ENCODE measurements at regions not wholly inside any gene's neighbourhood (a gene's known extent, or its start where the extent isn't known, plus 50 kb on each side); places are given as distances from the start of the nearest gene placed in this dataset.
A peak's percentile ranks its signal among the peaks of the same experiment; 100 is the strongest.

DNA sequence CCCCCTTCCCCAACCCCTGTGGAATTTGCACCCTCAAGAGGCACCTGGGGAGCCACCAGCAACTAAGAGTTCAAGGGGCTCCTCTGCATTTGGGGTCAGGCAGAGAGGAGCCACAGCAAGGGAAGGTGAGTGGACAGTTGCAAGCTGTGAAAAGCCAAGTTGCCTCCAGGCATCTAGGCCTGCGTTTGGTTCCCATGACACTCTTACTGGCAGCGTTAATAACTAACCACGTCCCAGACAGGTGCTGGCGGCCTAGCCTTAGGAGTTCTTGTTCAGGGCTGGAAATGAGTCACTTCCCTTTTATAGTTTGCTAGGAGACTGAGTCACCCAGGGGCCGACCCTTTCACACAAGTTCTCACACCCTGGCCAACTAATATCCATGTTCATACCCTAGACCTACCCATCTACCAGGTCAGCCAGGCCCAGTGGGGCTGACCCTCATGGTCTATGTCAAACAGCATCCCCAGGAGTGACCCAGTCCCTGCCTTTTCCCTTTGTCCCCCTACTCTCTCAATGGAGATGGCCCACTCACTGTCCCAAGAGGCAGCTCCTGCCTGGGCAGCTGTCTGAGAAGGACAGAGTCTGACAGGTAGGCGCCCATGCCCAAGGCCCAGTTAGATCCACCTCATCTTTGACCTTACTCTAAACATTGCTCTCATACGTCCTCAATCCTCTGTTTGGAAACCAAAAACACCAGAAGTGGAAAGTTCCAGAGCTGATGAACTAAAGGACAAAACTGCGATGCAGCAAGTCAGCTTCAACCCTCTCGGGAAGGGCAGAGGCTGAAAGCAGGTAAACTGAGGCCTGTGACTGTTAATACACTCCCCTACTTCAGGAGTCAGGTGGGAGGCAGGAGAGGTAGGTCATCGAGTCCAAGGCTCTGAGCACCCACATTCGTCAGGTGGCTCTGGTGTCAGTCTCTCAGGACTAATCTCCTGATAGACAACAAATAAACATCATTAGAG, 300.6 kb downstream of the SOX9 start:
- TF ChIP-seq, protein P1, sequence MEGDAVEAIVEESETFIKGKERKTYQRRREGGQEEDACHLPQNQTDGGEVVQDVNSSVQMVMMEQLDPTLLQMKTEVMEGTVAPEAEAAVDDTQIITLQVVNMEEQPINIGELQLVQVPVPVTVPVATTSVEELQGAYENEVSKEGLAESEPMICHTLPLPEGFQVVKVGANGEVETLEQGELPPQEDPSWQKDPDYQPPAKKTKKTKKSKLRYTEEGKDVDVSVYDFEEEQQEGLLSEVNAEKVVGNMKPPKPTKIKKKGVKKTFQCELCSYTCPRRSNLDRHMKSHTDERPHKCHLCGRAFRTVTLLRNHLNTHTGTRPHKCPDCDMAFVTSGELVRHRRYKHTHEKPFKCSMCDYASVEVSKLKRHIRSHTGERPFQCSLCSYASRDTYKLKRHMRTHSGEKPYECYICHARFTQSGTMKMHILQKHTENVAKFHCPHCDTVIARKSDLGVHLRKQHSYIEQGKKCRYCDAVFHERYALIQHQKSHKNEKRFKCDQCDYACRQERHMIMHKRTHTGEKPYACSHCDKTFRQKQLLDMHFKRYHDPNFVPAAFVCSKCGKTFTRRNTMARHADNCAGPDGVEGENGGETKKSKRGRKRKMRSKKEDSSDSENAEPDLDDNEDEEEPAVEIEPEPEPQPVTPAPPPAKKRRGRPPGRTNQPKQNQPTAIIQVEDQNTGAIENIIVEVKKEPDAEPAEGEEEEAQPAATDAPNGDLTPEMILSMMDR (conservative IDR thresholded peaks at IDR 0.05; ENCODE audit: low read depth, low read length): no peak
- peak; percentile 97 for DNase-seq (ENCODE audit: low read depth)
- no peak overlapping the region for H3K4me3 ChIP-seq (ENCODE audit: low read length)

DNA sequence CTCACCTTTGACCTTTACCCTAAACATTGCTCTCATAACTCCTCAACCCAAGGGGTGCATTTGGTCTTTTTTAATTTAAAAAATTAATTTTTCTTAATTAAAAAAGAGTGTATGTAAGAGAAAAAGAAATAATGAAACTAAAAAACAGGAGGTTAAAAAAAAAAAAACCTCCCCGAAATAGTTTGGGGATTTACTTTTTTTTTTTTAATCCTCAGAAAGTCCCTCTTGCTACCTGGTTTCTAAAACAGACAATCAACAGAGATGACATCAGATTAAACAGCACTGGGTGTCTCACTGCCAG, 301.3 kb downstream of the SOX9 start:
- no peak for DNase-seq (ENCODE audit: low read depth)
- TF ChIP-seq, protein P1 (conservative IDR thresholded peaks at IDR 0.05; ENCODE audit: low read depth, low read length): no peak
- H3K4me3 ChIP-seq (ENCODE audit: low read length): no peak overlapping the region

DNA sequence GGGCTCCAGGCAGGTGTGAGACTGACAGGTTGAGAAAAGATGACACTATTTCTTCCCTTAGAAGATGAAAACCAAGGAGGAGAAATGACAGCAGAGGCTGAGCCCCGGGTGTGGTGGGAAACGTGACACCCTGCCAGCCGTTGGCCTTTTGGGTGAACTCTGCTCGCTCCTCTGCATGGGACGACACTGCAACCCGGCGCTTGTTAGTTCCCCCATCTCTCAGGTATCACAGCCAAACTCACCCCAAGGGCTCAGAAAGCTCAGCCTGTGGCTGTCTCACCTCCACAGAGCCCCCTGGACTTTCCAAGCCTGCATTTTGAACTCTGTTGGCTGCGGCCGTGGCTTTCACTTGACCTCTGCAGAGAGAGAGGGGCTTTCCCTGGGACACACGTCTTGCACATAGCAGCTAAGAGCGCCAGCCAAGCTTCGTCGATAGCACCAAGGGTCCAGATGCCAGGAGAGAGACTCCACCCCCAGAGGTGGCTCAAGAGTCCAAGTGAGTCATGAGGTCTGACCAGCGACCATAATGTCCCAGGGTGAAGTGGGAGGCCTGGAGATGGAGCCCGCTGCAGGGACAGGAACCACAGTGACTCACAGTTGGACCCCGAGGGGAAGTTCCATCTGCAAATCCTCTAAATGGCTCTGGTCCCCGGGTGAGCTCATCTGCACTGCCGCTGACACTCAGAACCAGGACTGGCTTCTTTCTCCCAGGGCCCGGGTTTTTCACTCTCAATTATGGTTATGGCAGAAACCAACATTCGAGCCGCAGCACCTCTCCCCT, 301.9 kb downstream of the SOX9 start:
- peak; percentile 71 for DNase-seq (ENCODE audit: low read depth)
- no peak overlapping the region for H3K4me3 ChIP-seq (ENCODE audit: low read length)

DNA sequence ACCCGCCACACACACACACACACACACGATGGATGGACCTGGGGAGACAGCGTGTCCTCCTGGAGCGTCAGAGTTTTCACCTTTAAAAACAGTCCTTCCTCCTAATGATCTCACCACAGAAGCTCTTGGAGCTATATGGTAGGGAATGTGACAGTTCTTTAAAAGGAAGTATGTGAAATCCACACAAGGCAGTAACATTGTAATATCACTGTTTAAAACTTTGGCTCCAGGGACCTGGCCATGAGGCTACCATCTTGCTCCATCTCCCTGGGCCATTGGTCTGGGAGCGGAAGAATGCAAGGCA, 302.4 kb downstream of the SOX9 start:
- TF ChIP-seq, protein P1 (conservative IDR thresholded peaks at IDR 0.05; ENCODE audit: low read depth, low read length): no peak
- H3K4me3 ChIP-seq (ENCODE audit: low read length): no peak overlapping the region
- DNase-seq (ENCODE audit: low read depth): no peak

More for the DNA sequence above, 301.9 kb downstream of the SOX9 start:
- TF ChIP-seq, protein P1 (conservative IDR thresholded peaks at IDR 0.05; ENCODE audit: low read depth, low read length): no peak

DNA sequence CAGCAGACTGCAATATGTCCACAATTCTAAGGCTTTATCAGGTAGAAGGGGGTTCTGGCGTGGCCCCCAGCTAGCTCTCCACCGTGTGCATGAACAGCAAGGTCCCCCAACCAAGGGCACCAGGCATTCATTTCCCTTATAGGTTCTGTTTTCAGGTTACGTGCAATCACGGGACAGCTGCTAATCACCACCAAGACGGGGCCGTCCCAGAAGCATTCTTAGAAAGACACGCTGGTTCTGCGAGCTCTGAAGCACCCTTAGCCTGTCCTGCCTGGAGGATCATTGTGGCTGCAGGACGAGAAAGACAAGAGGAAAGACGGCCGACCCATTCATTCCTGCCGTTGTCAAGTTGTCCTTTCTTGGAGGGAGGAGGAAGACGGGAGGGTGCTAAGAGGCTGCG, 302.9 kb downstream of the SOX9 start:
- TF ChIP-seq, protein P1 (conservative IDR thresholded peaks at IDR 0.05; ENCODE audit: low read depth, low read length): no peak
- no peak overlapping the region for H3K4me3 ChIP-seq (ENCODE audit: low read length)
- DNase-seq (ENCODE audit: low read depth): no peak

DNA sequence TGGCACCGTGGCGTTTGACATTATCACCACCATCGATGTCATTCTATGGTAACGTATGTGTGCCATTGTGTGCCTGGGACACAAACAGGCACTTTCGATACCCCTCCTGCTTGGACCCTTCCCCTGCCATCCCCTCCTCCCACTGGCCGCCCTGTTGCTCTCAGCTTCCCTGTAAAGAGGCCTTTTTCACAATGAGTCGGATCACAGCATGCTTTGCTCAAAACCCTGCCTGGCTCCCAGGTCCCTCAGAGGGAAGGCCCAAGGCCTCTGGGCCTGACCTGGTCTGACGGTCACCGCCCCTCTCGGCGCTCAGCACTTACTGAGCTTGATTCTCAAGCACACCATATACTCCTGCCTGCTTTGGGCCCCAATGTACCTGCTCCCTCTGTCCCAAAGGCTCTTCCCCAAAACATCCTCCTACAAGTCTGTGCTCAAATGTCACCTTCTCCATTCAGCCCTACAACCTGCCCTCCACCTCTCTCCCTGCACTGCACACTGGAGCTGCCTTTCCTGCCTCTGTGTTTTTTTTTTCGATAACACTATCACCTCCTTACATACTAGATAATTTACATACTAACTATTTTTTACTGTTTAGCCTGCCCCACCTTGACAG, 303.8 kb downstream of the SOX9 start:
- no peak for DNase-seq (ENCODE audit: low read depth)
- TF ChIP-seq, protein P1 (conservative IDR thresholded peaks at IDR 0.05; ENCODE audit: low read depth, low read length): no peak
- no peak overlapping the region for H3K4me3 ChIP-seq (ENCODE audit: low read length)
